T follicular helper cell (primary cell): ENCODE measurements at regions not wholly inside any gene's neighbourhood (a gene's known extent, or its start where the extent isn't known, plus 50 kb on each side); places are given as distances from the start of the nearest gene placed in this dataset.
"Not testable (repeated sequence)": the region's sequence is repeated elsewhere in the genome, so short reads cannot be mapped to it uniquely, and the experiment has no call there.

Experiments used
- DNase-seq: peaks from one replicate; pipeline ENCODE4 v3.0.0-alpha.2; 2020; ENCODE audit warnings: low read depth

DNA sequence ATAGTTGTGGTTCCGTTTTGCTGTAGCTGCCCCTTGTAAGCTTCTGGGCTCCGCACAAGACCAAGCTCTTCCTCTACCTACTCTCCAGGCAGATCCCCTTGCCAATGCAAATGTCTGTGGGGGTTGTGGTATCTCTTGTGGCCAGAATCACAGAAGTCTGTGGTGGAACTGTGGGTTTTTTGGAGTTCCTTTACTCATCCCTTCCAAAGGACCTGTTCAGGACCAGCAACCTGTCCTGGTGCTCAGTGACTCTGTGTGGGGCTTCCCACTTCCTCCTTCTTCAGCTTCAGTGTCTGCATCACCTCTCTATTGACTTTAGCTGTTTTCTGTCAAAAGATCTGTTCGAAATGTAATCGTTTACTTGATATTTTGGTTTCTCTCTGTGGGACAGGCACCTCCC, 441.3 kb upstream of the ADAMTSL1 start:
- no peak for DNase-seq

DNA sequence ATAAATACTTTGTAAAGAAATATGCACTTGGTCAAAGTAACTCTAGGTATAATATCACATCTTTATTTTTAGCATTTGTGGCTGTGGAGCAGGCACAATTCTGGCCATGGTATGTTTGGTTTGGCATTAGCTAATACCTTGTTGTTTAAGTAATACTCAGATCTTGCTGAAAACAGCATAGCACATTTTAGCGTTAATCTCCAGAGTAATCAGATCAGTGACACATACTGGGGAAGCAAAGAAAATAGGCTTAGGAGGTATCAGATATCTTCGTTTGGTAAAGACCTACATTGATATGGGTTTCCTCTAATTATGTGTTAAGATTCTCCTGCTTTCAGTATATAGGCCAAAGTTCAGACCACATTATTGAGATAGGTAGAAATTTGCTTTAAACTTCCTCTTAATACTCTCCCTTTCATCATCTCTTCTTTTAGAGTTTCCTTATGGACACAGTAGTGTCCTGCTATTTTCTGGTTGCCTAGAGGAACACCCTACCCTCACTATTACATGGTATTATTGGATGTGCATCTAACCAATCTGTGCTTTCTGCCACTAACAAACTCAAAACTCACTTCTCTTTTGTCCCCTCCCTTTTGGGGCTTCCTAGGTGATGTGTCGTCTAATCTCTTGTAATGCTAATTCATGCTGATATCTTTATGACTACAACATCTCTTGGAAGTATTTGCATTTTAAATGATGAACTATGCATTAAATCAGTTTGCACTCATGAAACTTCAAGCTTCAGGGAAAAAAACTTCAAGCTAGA, 437.3 kb upstream of the ADAMTSL1 start:
- no peak for DNase-seq

DNA sequence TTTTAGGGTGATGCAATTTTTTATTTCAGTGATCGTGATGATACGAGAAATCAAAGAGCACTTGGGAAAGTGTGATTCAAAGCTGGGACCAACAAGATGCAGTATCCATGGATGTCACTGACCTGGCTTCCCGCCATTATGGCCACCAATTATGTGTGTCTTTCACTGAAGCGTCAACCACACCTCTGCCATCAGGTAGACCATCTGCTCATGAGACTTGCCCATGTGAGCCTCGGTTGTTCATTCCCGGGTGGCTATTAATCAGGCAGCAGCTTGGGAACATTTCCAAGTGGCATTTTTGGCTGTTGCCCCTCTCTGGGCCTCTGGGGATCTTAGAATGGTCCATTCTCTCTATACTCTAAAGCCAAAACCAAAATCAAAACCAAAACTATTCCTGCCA, 436.0 kb upstream of the ADAMTSL1 start:
- no peak for DNase-seq

DNA sequence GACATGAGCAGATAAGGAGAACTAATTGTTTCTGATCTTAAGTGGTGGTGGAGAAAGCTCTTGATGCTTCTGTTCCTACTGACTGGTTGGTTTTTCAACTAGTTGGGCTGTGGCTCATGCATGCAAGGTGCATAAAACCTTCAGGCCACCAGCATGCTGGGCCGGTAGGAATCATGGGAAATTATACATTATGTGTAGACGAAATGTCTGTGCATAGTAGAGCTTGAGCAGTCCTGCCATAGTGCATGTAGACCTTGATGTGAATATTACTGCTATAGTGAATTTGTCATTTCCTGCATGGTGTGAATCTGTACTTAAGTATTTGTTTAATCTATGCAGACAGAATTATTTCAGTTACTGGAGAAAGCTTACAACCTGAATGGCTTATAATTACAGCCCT, 433.6 kb upstream of the ADAMTSL1 start:
- no peak for DNase-seq

DNA sequence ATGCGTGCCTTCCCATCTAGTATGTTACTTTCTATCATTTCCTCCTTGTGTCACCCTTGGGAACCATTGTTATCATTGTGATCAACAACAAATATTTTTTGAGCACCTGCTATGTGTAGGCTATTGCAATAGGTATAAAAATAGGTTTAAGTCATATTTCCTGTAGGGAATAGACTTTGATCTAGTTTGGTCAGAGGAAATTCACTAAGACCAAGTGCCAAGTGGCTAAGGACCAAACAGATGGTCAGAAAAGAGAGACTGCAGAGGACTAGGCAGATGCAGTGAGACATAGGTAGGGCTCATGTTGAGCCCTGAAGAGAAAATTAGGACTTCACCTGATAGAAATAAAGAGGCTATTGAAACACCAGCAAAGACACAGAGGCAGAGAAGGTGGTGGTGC, 430.0 kb upstream of the ADAMTSL1 start:
- DNase-seq = no peak

DNA sequence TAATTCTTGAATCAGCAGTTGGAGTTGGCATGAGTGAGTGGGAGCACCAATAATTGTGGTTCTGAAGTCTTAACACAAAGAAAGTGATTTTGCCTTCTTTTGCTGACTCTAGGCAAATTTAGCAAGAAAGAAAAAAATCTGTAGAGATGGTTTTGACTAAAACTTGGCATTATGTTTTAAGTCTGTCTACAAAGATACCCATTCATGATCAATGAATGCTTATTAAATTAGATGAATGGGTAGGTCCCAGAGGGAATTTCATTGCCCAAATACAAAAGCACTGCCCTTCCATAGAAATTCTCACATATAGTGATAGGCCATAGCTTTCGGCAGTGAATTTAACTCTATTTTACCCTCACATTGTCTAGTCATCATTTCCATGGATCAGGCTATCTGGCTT, 428.6 kb upstream of the ADAMTSL1 start:
- no peak for DNase-seq

DNA sequence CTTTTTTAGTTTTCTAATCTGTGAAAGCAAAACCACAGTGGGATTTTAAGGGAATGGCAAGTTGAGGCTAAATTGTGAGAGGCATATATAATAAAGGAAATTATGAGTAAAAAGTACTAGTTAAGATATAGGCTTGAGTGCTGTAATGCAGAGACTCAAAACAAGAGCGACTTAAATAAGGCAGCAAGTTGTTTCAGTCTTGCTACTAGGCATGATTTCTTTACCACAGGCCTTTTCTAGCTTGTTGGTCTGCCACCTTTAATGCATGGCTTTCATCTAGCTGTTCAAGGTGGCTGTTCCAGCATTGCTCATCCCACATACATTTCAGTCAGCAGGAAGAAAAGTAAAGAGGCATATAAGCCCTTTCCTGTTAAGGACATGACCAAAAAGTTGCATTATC, 427.9 kb upstream of the ADAMTSL1 start:
- no peak for DNase-seq

DNA sequence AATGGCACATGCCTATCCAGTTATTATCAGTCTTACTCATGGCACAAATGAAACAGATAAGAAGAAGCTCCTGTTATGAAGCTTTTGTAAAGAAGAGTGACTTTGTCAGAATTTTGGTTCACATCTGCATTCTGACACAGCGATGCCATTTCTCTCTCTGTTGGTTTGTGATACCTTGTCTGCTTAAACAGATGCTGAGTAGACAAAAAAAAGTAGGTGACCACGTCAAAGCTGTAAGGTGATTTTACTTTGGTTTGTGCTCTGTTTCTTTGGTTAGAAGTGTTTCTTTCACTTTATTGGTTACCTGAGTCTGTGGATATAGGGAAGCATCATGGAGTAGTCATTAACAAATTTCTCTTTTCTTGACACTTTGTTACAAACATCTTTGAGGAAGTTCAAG, 422.3 kb upstream of the ADAMTSL1 start:
- no peak for DNase-seq

DNA sequence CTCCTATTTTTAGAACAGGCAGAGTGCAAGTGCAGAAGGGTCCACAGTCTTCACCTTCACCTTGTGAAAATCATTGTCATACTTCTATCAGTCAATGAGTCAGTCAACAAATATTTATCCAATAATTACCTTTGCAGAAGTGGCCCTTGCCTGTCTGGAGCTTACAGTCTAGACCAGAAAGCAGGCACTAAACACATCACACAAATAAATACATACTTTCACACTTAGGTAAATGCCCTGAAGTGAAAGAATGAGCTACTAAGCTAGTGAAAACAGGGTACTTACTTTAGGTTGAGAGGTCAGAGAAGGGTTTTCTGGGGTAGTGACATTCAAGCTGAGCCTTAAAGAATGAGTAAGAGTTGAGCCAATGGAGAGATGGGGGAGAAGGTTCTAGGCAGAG, 421.9 kb upstream of the ADAMTSL1 start:
- no peak for DNase-seq

DNA sequence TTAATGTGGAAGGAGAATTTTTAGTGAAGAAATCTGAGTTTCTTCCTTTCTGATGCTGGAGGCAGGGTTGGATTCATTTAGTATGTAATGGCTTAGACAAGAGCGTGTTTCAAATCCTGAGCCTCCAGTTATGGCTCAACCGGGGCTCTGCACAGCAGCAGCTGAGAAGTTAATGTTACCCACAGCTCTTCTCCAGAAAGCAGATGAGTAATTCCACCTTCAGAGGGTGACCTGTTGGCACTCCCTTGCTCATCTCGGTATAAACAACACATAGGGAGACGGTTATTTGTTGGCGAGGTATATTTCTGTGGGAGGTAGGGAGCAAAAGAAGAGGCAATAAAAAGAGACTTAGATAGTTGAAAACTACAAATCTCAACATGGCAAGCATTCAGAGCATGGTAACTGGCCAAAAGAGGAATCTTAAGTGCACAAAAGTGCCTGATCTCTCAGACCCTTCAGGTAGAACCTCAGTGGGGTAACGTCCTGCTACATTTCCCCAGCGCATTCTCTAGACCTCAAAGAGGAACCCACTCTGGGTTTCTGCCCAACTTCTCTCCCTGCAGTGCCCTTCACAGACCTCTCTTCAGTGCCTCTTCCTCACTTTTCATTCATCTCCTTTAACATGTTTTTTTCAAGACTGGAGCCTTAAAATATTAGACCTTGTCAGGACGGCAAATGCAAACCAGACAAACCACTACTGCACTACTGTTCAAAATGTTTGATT, 417.5 kb upstream of the ADAMTSL1 start:
- no peak for DNase-seq

DNA sequence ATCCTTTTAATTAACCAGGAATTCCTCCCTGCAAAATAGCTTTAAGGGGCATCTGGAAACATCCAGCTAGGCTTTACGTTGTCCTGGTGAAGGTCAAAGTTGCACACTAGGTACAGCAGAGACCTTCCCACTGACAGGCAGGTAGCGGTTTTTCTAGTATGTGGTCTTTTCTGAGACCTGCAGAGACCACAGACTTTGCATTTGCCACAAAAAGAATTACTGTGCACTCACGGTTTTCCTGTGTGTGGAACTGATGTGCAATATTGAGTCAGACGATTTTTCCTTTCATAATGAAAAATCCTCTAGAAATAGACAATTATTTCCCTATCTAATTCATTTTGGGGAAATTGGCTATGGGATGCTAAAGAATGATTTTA, 417.0 kb upstream of the ADAMTSL1 start:
- DNase-seq = no peak

DNA sequence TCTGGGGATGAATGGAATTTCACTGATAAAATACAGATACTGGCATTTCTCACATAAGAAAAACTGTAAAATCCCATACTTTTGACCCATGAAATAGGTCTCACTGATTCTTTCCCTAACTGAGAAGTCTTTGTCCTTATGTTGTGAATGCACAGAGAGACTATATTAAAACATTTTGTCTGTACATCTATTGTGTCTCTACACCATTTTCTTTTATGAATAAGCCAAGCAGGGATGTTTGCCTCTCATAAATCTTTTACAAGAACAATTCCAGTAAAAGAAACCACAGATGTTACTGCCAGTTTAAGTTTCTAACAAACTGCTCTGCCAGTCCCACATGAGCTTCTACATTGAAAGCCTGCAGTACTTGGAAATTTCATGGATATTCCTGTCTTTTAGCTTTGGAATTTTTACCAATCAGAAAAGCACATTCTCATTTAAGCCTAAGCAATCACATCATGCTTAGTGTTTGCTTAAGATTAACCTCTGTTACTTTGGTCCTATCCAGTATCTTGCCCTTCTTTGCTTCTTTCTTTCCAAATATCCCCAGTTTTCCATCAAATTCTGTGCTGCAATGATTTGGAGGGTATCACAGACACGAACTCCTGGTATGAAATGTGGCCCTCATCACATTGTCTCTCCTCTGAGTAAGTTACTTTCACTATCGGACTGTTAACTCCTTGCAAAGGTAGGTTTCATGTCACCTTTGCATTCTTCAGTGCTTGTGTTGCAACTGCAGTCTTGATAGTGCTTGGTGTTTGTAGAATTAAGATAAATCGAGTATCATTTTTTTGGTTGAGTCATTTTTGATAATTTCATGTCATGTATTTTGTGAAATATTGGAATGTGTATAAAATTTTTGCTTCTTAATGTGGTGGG, 415.1 kb upstream of the ADAMTSL1 start:
- DNase-seq = no peak

DNA sequence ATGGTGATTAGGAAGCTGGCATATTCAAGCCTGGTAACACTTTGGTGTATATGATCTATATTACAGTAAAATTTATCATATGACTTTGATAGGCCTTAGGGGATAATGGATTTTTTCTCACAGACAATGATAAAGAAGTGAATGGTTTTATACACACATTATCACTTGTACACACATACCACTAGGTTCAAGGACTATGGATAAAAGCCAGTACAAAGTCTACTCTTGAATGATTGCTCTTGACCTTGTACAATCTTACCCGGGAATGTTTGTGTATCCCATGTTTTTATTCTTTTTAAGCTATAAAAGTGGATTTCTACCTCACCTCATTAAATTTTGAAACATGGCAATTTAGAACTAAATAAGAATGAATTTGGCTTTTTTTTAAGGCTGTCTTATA, 414.5 kb upstream of the ADAMTSL1 start:
- no peak for DNase-seq

DNA sequence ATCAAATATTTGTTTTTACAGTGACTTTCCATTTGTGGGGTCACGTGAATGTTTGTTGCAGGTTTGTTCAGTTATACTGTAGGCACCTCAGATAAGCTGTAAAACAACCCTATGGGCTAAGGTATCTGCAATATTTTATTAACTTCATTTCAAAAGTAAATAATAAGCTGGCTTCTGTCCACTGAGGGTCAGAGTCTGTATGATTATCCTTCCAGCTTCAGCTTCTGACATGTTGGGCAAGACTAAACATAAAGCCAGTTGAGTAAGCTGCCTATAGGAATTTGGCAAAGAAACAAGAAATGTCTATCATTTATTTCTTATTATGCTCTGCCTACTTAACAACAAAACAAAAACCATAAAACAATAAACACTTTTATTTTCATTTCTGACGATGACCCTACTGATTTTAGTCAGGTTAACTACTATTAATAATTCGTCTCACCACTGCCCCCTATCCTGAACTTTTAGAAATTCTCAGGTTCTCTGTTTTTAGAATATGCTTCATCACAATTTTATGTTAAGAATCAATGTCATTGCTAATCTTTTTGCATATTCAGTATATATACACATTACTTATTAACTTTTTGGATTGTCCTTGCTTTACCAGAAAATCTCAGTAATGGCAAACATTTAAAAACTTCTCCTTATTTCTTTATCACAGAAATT, 413.6 kb upstream of the ADAMTSL1 start:
- DNase-seq = no peak

DNA sequence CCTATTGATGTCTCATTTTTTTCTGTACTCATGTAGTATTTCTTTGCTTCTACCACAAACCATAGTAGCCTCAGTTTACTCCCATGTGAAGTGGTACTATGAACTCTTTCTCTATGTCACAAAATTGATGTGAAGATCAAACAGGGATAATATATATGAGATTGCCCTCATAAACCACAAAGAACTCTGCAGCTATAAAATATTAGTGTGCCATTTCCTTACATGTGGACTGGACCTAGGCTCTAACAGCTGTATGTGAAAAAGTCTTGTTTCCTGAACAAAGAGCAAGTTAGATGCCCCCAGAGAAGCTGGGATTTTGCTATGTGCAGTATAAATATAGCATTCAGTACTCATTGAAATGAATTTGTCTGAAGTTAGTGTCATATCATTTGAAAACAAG, 412.6 kb upstream of the ADAMTSL1 start:
- no peak for DNase-seq

DNA sequence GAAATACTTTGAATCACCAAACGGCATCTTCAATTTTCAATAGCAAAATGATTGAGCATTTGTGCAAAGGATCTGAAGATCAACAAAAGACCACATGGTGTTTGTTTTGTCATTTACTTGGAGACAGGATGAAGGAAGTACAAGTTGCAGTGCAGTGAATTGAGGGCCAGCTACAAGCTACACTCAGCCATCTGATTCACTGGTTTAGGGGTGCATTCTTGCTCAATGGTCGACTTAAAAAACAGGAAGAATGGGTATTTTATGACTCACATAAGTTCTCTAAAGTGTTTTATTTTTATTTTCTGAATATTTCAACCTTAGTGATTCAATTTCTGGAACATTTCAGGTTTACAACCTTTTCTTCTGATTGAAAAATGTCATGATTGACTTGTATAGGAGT, 412.1 kb upstream of the ADAMTSL1 start:
- DNase-seq = no peak

DNA sequence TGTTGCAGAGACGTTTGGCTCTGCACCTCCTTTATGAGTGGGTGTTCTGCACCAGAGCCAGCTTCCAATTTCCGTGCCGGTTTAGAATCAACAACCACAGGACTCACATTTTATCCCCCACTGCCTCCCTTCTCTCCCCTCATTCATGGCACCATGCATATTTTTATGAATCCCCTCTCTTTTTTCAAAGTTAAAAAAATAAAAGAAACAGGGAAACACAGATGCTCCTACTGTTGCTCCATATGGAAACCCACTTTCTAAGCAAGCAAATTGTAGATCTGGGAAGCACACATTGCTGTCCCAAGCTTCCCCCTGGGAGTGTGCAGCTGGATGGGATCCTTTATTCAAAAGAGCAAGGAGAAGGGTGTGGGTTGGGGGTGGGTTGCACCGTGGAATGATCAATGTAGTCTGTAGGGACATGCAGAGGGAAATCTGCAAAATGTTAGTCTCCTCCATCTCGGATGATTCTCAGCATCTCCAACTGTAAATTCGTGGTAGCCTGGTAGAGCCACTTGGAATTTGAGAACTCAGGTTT, 410.0 kb upstream of the ADAMTSL1 start:
- no peak for DNase-seq

DNA sequence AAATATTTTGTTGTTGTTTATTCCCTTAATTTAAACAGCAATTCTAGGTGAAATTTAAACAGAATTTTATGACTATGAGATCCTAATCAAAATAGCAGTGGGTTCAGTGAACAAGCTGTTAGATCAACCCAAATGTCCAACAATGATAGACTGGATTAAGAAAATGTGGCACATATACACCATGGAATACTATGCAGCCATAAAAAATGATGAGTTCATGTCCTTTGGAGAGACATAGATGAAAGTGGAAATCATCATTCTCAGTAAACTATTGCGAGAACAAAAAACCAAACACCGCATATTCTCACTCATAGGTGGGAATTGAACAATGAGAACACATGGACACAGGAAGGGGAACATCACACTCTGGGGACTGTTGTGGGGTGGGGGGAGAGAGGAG, 407.3 kb upstream of the ADAMTSL1 start:
- not testable (repeated sequence) for DNase-seq

DNA sequence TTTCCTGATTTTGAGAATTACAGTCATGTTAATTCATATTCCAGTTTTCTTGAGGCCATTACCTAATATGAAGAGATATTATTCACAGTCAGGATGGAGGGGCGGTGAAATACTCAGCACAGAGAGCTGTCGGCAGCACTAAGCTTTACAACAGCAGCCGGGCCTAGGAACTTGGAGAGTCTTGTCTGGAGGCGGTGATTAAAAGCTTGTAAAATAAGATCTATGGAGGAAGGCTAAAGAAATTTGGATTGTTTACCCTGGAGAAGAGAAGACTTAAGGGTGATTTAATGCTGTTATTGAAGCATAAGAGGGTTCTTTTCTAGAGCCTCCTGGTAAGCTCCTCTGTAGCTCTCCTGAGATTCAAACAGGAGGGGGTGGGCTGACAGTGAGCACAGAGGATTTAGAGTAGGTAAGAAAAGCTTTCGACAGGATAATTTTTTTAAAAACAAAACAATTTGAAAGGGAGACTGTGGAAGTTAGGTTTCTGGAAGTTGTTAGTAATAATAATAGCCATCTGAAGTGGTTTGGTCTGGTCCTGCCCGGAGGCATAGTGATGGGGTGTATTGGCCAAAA, 406.3 kb upstream of the ADAMTSL1 start:
- DNase-seq = no peak

DNA sequence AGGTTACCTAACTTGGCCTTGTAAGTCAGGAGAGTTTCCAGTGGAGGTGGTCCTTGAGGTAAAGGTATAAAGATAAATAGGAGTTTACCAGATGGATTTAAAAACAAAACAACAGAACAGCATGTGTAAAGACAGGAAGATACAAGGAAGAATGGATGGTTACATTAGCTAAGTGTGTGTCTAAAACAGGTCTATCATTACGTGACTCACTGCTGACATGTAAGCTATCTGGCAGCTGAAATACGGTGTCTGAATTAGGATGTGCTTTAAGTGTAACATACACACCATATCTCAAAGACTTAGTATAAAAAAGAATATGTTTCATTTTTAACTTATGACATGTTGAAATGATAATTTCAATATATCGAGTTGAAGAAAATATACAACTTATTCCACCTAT, 405.1 kb upstream of the ADAMTSL1 start:
- no peak for DNase-seq

DNA sequence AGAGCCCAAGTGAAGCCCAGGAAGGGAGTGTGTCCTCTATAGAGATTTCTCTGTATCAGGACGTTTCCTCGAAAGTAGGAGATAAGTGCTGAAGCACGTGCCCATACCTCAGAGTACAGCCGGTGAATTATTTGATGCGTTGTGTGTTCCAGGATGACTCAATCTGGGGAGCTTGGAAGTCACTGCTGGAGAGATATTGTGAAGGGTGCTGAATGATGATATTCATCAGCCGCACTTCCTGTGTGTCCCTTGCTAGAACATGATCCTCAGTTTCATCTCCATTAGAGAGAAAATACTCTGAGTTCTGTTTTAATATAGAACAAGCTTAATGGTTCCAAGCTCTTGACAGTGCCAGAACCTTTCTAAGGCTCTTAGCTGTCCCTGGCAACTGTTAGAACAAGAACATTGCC, 402.3 kb upstream of the ADAMTSL1 start:
- no peak for DNase-seq

DNA sequence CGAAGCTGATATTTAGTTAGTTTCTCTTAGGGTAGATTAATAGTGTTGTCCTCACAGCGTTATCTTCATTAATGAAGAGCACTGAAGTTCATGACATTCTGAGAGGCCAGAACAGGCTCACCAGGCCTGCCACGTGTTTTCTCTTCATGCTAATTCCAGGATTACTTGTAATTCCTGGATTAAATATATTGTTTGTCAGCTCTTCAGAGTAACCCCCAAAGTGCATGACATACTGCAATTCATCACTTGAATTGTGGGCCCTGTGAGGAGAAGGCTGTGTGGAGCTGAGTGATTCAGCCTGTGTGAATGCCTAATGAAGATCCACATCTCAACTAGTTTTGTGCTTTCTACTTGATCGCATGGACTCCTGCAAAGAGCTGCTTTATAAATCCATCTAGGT, 401.0 kb upstream of the ADAMTSL1 start:
- DNase-seq = no peak
